HG03135 (cell line): ENCODE measurements at regions not wholly inside any gene's neighbourhood (a gene's known extent, or its start where the extent isn't known, plus 50 kb on each side); places are given as distances from the start of the nearest gene placed in this dataset.
"Not testable (repeated sequence)": the region's sequence is repeated elsewhere in the genome, so short reads cannot be mapped to it uniquely, and the experiment has no call there.

Source experiments
- ATAC-seq: cut with Tn5 transposase; IDR thresholded peaks from one replicate; pipeline ENCODE4 v1.9.1; 2021; ENCODE audit warnings: mild to moderate bottlenecking, moderate library complexity; ENCODE audit not compliant: unreplicated experiment

DNA sequence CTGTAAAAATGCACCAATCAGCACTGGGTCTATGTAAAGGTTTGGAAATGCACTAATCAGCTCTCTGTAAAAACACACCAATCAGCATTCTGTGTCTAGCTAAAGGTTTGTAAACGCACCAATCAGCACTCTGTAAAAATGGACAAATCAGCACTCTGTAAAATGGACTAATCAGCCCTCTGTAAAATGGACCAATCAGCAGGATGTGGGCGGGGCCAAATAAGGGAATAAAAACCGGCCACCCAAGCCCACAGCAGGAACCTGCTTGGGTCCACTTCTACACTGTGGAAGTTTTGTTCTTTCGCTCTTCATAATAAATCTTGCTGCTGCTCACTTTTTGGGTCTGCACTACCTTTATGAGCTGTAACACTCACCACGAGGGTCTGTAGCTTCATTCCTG, 101.0 kb downstream of the SMC2 start:
- ATAC-seq = not testable (repeated sequence)

DNA sequence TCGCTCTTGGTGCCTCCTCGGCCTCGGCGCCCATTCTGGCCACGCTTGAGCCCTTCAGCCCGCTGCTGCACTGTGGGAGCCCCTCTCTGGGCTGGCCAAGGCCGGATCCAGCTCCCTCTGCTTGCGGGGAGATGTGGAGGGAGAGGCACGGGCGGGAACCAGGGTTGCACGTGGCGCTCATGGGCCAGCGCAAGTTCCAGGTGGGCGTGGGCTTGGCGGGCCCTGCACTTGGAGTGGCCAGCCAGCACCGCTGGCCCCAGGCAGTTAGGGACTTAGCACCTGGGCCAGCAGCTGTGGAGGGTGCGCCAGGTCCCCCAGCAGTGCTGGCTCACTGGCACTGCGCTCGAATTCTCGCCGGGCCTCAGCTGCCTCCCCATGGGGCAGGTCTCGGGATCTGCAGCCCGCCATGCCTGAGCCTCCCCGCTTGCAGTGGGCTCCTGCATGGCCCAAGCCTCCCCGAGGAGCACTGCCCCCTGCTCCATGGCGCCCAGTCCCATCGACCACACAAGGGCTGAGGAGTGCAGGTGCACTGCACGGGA, 106.4 kb downstream of the SMC2 start:
- no peak for ATAC-seq

DNA sequence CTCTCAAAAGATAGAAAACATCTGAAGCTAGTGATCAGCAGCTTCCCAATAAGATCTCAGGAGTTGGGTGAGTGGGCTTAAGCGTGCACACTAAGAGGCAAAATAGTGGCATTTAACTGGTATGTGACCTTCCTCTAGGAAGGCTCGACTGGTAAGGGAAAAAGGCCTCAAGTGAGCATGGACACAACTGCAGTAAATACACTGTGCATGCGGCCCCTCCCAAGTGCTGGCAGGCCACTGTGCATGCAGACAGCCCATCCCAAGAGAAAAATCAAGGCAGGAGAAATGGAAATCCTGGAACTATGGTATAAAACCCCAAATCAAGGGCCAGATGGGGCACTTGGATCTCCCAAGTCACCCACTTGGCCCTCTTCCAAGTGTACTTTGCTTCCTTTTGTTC, 112.7 kb downstream of the SMC2 start:
- ATAC-seq = no peak

DNA sequence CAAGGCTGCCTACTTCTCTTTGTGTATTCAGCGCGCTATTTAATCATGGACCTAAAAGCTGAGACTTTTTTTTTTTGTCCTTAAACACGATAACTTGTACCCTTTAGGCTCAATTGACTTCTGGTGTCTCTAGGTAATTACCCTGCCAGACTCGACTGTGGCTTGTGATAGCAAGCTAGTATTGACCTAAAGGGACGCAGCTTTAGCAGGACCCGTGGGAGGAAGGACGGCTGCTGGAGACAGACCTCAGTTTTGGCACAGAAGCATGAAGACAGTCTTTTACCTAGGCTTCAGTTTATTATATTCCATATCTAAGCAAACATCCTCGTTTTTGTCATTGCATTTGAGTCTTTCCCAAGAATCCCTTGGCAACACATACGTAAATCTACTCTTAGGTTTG, 115.3 kb downstream of the SMC2 start:
- no peak for ATAC-seq

DNA sequence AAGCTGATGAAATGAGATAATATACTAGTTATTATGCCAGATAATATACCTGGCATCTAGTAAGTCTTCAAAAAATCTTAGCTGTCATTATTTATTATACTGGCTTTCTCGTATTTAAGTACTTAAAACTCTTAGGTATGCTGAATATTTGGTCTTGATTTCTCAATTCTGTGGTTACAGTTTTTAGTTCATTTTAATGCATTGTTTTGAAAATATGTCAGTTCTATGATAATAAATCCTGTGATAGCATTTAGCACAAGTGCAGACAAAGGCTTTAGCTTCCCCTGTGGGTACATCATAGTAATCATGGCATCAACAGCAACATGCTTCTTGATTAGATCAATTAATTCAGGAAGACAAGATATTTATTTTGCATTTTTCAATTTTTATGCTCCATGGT, 133.0 kb downstream of the SMC2 start:
- no peak for ATAC-seq

DNA sequence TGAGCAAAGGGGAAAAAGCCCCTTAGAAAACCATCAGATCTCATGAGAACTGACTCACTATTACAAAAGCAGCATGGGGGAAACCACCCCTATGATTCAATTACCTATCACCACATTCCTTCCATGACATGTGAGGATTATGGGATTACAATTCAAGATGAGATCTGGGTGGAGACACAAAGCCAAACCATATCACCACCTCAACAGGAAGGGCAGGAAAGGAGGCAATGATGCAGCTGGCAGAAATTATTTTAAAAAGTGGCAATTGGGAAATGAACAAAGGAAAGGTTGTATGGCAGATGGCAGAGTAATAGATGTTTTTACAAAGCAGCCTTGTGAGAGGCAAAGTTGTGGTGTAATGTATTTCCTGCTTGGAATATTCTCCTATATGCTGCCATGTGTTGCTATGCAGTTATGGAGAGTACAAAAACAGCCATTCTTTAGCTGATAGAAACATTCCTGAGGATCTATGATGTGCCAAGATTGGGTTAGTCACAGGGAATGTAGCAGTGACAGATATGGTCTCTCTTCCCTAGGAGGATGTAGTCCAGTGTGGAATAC, 138.8 kb downstream of the SMC2 start:
- ATAC-seq = no peak

DNA sequence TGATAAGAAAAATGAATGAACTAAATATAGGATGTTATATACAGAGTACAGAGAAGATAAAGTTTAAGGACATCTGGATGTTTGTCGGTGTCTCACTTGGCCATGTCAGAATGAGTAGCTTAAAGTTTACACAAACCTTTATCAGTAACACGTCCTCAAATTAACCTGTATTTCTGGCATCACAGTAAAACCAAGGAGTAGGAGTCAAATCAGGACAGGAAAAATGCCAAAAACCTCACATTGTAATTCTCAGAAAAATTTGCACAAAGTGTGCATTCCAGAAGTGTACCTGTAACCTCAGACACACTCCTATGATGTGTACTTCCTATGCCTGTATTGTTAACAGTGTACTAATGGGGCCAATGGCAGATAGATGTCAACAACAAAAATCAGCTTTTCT, 139.3 kb downstream of the SMC2 start:
- no peak for ATAC-seq

DNA sequence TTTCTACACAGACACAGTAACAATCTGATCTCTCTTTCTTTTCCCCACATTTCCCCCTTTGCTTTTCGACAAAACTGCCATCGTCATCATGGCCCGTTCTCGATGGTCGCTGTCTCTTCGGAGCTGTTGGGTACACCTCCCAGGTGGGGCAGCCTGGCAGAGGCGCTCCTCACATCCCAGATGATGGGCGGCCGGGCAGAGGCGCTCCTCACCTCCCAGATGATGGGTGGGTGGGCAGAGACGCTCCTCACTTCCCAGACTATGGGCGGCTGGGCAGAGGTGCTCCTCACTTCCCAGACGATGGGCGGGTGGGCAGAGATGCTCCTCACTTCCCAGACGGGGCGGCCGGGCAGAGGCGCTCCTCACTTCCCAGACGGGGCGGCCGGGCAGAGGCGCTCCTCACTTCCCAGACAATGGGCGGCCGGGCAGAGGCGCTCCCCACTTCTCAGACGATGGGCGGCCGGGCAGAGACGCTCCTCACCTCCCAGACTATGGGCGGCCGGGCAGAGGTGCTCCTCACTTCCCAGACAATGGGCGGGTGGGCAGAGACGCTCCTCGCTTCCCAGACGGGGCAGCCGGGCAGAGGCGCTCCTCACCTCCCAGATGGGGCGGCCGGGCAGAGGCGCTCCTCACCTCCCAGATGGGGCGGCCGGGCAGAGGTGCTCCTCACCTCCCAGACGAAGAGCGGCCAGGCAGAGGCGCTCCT, 140.7 kb downstream of the SMC2 start:
- not testable (repeated sequence) for ATAC-seq

DNA sequence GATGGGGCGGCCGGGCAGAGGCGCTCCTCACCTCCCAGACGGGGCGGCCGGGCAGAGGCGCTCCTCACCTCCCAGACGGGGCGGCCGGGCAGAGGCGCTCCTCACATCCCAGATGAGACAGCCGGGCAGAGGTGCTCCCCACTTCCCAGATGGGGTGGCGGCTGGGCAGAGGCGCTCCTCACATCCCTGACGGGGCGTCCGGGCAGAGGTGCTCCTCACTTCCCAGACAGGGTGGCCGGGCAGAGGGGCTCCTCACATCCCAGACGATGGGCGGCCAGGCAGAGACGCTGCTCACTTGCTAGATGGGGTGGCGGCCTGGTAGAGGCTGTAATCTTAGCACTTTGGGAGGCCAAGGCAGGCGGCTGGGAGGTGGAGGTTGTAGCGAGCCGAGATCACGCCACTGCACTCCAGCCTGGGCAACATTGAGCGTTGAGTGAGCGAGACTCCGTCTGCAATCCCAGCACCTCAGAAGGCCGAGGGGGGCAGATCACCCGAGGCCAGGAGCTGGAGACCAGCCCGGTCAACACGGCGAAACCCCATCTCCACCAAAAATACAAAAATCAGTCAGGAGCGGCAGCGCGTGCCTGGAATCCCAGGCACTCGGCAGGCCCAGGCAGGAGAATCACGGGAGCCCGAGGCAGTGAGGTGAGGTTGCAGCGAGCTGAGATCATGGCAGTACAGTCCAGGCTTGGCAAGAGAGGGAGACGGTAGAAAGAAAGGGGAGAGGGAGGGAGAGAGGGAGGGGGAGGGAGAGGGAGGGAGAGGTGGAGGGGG, 141.4 kb downstream of the SMC2 start:
- not testable (repeated sequence) for ATAC-seq

DNA sequence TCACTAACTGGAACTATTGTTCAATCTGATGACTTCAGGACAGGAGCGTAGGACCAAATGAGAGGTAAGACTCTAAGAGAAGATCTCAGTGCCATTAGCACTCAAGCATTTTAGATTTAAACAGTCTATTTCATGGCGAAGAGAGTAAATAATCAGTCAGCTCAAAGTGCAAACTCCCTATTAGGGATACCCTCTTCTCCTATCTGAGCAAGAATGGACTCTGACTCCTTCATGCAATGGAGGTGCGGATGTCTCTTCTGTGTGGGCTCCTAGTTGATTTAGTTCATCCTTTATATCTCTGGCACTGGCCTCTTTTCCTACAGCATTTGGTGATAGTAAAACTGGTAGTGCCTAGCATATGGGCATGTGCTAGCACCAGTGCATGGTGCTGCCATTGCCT, 144.6 kb downstream of the SMC2 start:
- ATAC-seq = no peak

DNA sequence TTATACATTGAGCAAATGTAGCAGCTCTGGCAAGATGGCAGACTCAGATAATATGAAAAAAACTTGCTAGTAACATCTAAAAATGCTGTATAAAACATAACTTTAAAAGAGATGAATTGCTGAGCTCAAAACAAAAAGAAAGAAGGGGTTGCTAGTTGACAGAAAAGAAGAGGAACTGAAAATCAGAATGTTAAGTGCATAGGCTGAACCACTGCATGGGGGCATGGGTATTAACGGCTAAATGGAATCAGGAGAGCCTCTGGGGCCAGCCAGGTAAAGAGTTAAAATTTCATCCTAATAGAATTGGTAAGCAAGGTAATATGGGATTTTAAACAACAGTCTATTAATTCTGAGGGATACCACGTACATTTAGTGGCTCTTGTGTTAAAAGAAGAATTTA, 146.8 kb downstream of the SMC2 start:
- ATAC-seq = no peak

DNA sequence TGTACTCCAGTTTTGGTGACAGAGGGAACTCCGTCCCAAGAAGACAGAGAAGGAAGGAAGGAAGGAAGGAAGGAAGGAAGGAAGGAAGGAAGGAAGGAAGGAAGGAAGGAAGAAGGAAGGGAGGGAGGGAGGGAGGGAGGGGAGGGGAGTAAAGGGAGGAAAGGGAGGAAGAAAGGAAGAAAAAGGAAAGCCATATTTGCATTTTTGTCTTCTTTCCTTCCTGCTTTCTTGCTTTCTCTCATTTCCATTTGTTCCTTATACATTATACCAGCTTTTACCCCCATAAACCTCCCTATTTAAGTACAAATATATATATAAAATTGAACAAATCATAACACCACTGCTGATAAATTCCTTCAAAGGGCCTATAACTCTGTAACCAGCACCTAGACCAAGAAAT, 151.8 kb downstream of the SMC2 start:
- no peak for ATAC-seq

DNA sequence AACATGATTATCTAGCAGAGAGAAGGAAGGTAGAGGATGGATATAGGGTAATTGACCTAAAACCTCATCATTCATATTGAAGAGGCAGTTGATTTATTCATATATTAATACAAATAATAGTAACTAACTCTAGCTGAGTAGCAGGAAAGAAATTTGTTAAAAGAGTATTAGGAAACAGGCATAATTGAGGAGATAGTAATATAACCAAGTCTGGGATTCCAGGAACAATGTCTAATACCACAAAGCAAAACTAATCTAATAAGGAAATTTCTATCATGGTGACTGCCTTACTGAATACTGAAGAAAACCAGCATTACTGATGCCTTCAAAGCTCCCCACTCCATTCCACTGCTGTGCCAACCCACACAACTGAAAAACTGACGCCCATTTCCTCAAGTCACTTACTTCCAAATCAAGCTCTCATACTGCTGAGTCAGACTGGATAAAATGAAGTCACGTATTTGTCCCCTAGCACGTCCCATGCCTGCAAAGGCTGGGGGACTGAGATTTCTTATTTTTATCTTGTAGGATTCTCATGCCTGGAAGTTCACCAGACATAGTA, 153.9 kb downstream of the SMC2 start:
- no peak for ATAC-seq

DNA sequence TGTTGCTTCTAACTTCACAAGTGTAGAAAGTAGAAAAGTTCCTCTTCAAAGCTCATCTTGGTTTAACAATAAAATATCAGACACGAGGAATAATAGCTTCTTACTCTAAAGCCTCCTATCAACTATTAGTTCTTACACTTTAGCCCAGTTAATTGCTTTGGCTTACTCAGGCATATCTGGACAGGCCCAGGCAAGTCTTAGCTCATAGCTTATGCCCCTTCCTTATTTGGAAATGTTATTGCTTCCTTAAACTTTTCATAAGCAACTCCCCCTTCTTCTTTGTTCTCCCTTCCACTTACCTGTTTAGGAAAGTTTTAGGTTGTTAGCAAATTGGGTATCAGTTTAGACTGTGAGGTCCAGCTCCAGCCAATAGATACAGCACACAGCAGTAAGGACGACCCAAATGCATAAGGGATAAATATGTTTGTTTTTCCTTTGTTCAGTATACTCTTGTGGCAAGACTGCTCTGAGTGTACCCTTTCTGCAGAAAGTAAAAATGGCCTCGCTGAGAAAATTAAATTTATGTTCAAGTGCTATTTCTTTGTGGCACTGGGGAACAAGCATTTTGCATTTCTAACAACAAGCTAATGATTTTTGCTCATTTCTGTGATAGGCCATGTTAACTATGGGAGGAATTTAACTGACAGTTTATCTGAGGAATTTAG, 162.1 kb downstream of the SMC2 start:
- ATAC-seq = no peak

DNA sequence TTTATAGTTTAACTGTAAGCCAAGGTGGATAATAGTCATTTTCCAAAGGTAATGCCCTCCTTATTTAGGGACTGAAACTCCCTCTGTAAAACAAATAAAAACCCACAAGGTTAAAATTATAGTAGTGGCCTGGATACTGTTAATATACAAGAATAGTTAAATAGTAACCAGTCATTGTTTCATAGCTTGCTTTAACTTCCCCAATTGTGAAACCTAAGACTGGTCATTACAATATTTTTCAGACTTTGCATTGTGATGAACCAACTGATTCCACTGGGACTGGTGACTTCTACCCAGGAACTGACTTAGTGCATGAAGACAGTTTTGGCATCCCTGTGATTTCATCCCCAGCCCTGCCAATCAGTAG, 162.6 kb downstream of the SMC2 start:
- ATAC-seq = no peak

DNA sequence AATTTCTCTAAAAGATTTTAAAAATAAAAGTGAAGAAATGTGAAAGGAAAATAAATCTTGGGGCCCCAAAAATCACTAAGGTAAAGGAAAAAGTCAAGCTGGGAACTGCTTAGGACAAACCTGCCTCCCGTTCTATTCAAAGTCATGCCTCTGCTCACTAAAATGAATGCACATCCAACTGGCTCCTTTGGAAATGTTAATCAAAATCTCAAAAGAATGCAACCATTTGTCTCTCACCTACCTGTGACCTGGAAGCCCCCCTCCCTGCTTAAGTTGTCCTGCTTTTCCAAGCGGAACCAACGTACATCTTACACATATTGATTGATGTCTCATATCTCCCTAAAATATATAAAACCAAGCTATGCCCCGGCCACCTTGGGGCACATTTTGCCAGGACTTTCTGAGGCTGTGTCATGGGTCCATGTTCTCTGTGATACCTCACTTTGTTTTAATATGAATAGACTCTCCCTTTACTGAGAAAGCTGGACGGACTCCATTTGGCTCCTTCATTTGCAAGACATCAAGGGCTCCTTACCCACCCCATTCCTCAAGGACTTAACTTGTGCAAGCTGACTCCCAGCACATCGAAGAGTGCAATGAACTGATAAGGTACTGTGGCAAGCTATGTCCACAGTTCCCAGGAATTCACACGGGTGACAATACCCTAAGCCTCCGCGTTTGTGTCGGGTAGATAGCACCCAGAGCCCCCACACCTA, 164.3 kb downstream of the SMC2 start:
- no peak for ATAC-seq

DNA sequence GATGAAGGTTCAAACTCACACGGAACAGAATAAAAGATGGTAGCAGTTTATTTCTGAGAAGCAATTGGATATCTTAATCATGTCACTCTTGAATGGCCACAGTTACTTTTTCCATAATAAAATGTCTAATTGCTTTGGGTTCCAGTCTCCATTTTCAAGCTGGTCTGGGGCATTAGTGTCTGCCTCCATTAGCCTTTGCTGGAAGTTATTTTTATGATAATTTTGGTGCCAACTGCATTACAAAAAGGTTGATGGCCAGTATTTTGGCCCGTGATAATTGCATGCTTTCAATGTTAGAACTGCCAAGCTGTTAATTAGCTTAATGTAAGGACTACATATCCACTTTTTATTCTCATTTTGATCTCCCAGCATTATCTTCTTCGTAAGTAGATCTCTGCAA, 165.9 kb downstream of the SMC2 start:
- ATAC-seq = no peak

DNA sequence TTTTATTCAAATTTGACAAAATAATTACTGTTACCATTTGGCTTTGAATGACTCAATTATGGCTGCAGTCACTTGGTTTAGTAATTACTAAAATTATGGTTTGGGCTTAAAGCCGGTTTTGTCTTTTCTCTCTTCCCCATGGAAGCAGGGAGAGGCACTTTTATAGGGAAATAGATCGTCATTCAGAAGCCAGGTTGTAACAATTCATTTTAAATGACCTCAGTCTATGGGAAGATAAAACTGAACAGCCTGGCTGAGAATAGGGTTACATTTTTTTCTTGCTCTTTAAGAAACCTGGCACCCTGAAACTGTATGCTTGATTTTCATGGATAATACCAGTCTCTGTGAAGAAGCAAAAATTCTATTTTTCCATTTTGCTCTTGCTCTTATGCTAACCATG, 169.8 kb downstream of the SMC2 start:
- ATAC-seq = no peak

DNA sequence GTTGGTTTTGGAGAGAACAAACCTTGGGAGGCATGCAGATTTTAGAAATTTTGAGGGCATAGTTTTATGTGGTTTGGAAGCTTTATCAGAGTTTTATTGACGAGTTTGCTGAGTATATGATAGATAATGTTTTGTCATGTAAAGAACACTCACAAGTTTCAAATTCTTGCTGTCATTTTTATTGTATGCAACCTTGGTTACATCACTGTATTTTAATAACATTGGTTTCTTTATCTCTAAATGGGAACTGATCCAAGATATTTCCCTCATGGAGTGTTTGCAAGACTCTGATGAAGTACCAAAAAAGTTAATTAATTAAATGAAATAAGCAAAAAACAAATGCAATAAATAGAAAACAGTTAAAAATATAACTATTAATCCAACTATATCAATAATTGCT, 170.3 kb downstream of the SMC2 start:
- no peak for ATAC-seq

DNA sequence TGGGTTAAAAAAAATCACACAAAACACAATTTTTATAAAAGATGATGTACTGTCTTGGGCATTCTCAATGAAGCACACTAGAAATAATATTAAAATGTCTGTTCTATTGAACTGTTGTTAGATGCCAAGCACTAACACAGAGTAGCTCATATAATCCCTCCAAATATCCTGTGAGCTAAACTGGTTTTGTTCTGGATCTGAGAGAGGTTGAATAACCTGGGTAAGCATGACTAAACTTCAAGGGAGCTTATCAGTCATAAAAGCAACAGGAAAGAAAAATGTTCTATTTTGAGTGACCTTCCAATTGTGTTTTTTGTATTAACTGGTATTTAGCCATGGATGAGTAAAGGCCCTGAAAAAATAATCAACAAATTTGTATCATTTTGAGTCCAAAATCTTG, 175.3 kb downstream of the SMC2 start:
- ATAC-seq = no peak
